ENCODE measurements at regions not wholly inside any gene's neighbourhood (a gene's known extent, or its start where the extent isn't known, plus 50 kb on each side); places are given as distances from the start of the nearest gene placed in this dataset.

DNA sequence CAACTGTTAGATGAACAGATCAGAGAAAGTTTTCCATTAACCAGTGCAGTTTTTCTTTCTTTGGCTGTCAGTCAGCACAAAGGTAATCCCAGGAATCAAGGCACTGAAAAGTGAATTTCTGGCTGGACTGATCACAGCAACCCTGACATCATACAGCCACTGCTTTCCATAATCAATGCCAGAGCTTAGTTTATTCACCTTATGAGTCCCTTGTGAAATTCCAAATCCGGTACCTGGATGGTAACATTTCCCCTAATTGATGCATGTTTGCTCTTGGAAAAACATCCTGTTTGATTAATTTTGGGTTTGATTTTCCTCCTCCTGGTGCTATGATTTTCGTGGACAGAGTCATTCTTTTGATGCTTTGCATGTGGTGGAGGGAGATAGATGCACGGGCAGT lies 319.8 kb downstream of the INSC start:
- H3K27me3 ChIP-seq (ENCODE audit: control insufficient read depth in 2 of 2, insufficient read depth in 2 of 2, low read length in 2 of 2) = no peaks in the 10 kb centered on the region
- H3K9me3 ChIP-seq (ENCODE audit: control insufficient read depth in 2 of 2, low read length in 2 of 2) = no peaks in the 10 kb centered on the region
- H3K9ac ChIP-seq (ENCODE audit: low read depth in 1 of 2, low read length in 2 of 2) = no peak overlapping the region
- H3K27ac ChIP-seq (ENCODE audit: low read depth in 2 of 2, low read length in 2 of 2) = no peak overlapping the region
- H3K36me3 ChIP-seq (ENCODE audit: control insufficient read depth in 2 of 2, insufficient read depth in 2 of 2, low read length in 2 of 2) = no peaks in the 10 kb centered on the region
- H3K4me3 ChIP-seq (ENCODE audit: low read length in 2 of 2) = no peak overlapping the region
- no peaks in the 10 kb centered on the region for H3K4me1 ChIP-seq (ENCODE audit: control insufficient read depth in 2 of 2, insufficient read depth in 2 of 2, low read length in 2 of 2)

- Histone ChIP-seq H3K9me3 (ENCODE audit: control insufficient read depth in 2 of 2, low read length in 2 of 2) (no peaks in the 10 kb centered on the region), H3K4me1 (ENCODE audit: control insufficient read depth in 2 of 2, insufficient read depth in 2 of 2, low read length in 2 of 2) (no peaks in the 10 kb centered on the region), H3K36me3 (ENCODE audit: control insufficient read depth in 2 of 2, insufficient read depth in 2 of 2, low read length in 2 of 2) (no peaks in the 10 kb centered on the region), H3K4me3 (ENCODE audit: low read length in 2 of 2) (no peak overlapping the region), H3K27ac (ENCODE audit: low read depth in 2 of 2, low read length in 2 of 2) (no peak overlapping the region), H3K27me3 (ENCODE audit: control insufficient read depth in 2 of 2, insufficient read depth in 2 of 2, low read length in 2 of 2) (peaks cover 0 to 4% of the 10 kb centered on the region in 2 donors), H3K9ac (ENCODE audit: low read depth in 1 of 2, low read length in 2 of 2) (no peak overlapping the region)
These were observed 331.6 kb downstream of the INSC start for GRCh38 chr11:15446315-15446714.

GRCh38 chr11:15446929-15447328 lies 332.2 kb downstream of the INSC start:
- H3K27me3 ChIP-seq (ENCODE audit: control insufficient read depth in 2 of 2, insufficient read depth in 2 of 2, low read length in 2 of 2) = peaks cover 0 to 4% of the 10 kb centered on the region in 2 donors
- no peak overlapping the region for H3K27ac ChIP-seq (ENCODE audit: low read depth in 2 of 2, low read length in 2 of 2)
- H3K9ac ChIP-seq (ENCODE audit: low read depth in 1 of 2, low read length in 2 of 2) = no peak overlapping the region
- no peaks in the 10 kb centered on the region for H3K36me3 ChIP-seq (ENCODE audit: control insufficient read depth in 2 of 2, insufficient read depth in 2 of 2, low read length in 2 of 2)
- no peak overlapping the region for H3K4me3 ChIP-seq (ENCODE audit: low read length in 2 of 2)
- H3K4me1 ChIP-seq (ENCODE audit: control insufficient read depth in 2 of 2, insufficient read depth in 2 of 2, low read length in 2 of 2) = no peaks in the 10 kb centered on the region
- H3K9me3 ChIP-seq (ENCODE audit: control insufficient read depth in 2 of 2, low read length in 2 of 2) = no peaks in the 10 kb centered on the region

DNA sequence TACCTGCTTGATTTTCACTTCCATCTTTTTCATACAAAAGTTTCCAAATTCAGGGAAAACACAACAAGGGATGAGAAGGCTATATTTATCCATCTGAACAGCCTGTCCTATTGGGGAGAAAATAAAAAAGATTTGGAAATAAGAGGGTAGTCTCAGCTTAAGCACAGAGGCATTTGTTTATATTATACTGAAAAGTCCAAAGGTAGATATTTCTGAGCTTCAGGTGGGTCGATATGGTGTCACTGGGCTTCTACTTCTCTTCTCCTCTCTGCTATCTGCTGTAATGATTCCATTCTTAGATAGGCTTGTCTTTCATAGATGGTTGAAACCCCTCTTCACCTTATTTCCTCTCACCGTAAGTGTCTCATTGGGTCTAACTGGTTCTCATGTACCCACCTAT lies 337.0 kb downstream of the INSC start:
- Histone ChIP-seq H3K9me3 (ENCODE audit: control insufficient read depth in 2 of 2, low read length in 2 of 2) (no peaks in the 10 kb centered on the region), H3K4me3 (ENCODE audit: low read length in 2 of 2) (no peak overlapping the region), H3K27ac (ENCODE audit: low read depth in 2 of 2, low read length in 2 of 2) (no peak overlapping the region), H3K27me3 (ENCODE audit: control insufficient read depth in 2 of 2, insufficient read depth in 2 of 2, low read length in 2 of 2) (no peaks in the 10 kb centered on the region), H3K9ac (ENCODE audit: low read depth in 1 of 2, low read length in 2 of 2) (no peak overlapping the region), H3K36me3 (ENCODE audit: control insufficient read depth in 2 of 2, insufficient read depth in 2 of 2, low read length in 2 of 2) (no peaks in the 10 kb centered on the region), H3K4me1 (ENCODE audit: control insufficient read depth in 2 of 2, insufficient read depth in 2 of 2, low read length in 2 of 2) (no peaks in the 10 kb centered on the region)

GRCh38 chr11:15453211-15453765 lies 338.6 kb downstream of the INSC start:
- Histone ChIP-seq H3K27me3 (ENCODE audit: control insufficient read depth in 2 of 2, insufficient read depth in 2 of 2, low read length in 2 of 2) (no peaks in the 10 kb centered on the region), H3K4me3 (ENCODE audit: low read length in 2 of 2) (no peak overlapping the region), H3K9ac (ENCODE audit: low read depth in 1 of 2, low read length in 2 of 2) (no peak overlapping the region), H3K9me3 (ENCODE audit: control insufficient read depth in 2 of 2, low read length in 2 of 2) (no peaks in the 10 kb centered on the region), H3K36me3 (ENCODE audit: control insufficient read depth in 2 of 2, insufficient read depth in 2 of 2, low read length in 2 of 2) (no peaks in the 10 kb centered on the region), H3K4me1 (ENCODE audit: control insufficient read depth in 2 of 2, insufficient read depth in 2 of 2, low read length in 2 of 2) (no peaks in the 10 kb centered on the region), H3K27ac (ENCODE audit: low read depth in 2 of 2, low read length in 2 of 2) (no peak overlapping the region)

GRCh38 chr11:15468466-15468865 lies 353.7 kb downstream of the INSC start:
- Histone ChIP-seq H3K36me3 (ENCODE audit: control insufficient read depth in 2 of 2, insufficient read depth in 2 of 2, low read length in 2 of 2) (no peaks in the 10 kb centered on the region), H3K27ac (ENCODE audit: low read depth in 2 of 2, low read length in 2 of 2) (no peak overlapping the region), H3K4me3 (ENCODE audit: low read length in 2 of 2) (no peak overlapping the region), H3K9me3 (ENCODE audit: control insufficient read depth in 2 of 2, low read length in 2 of 2) (no peaks in the 10 kb centered on the region), H3K4me1 (ENCODE audit: control insufficient read depth in 2 of 2, insufficient read depth in 2 of 2, low read length in 2 of 2) (peaks cover 4 to 5% of the 10 kb centered on the region in 2 donors), H3K9ac (ENCODE audit: low read depth in 1 of 2, low read length in 2 of 2) (no peak overlapping the region), H3K27me3 (ENCODE audit: control insufficient read depth in 2 of 2, insufficient read depth in 2 of 2, low read length in 2 of 2) (no peaks in the 10 kb centered on the region)

DNA sequence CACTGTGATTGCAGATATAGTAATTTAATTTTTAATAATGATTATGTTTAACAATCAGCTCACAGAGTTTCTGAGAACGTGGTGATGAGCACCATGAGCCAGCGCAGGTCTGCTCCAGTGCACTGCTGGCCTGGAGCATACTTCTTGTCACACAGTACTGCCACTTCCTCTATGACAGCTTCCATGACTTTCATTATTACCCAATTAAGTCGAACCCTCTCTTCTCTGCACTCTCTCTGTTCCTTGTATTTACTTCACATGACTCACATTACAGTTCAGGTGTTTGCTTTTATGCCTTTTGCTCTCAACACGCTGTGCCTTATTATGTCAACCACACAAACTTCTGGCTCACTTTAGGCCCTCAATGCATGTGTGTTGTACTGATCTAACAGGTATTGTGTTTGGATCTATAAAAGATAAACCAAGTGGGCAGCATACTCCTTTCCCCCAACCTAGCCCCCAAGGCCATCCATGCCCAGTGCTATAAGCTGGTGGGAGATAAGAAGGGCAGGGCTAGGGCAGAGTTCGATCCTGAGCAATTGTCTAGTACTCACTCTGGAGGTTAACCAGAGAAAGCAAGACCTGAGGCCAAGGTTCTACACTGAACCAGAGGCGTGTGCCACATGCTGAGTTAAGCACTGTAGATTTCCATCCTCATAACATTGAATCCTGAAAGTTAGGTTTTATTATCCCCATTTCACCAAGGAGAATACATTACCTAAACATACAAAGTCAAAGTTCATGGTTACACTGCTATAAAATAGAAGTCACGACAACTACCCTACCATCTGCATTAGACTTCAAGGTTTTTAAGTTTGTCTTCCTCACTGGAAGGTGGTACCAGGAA lies 356.5 kb downstream of the INSC start:
- H3K4me1 ChIP-seq (ENCODE audit: control insufficient read depth in 2 of 2, insufficient read depth in 2 of 2, low read length in 2 of 2) = peaks cover 4 to 5% of the 10 kb centered on the region in 2 donors
- no peak overlapping the region for H3K9ac ChIP-seq (ENCODE audit: low read depth in 1 of 2, low read length in 2 of 2)
- H3K36me3 ChIP-seq (ENCODE audit: control insufficient read depth in 2 of 2, insufficient read depth in 2 of 2, low read length in 2 of 2) = no peaks in the 10 kb centered on the region
- no peak overlapping the region for H3K4me3 ChIP-seq (ENCODE audit: low read length in 2 of 2)
- H3K9me3 ChIP-seq (ENCODE audit: control insufficient read depth in 2 of 2, low read length in 2 of 2) = no peaks in the 10 kb centered on the region
- H3K27ac ChIP-seq (ENCODE audit: low read depth in 2 of 2, low read length in 2 of 2) = peak overlapping the region; percentile 66 to 73
- H3K27me3 ChIP-seq (ENCODE audit: control insufficient read depth in 2 of 2, insufficient read depth in 2 of 2, low read length in 2 of 2) = no peaks in the 10 kb centered on the region

DNA sequence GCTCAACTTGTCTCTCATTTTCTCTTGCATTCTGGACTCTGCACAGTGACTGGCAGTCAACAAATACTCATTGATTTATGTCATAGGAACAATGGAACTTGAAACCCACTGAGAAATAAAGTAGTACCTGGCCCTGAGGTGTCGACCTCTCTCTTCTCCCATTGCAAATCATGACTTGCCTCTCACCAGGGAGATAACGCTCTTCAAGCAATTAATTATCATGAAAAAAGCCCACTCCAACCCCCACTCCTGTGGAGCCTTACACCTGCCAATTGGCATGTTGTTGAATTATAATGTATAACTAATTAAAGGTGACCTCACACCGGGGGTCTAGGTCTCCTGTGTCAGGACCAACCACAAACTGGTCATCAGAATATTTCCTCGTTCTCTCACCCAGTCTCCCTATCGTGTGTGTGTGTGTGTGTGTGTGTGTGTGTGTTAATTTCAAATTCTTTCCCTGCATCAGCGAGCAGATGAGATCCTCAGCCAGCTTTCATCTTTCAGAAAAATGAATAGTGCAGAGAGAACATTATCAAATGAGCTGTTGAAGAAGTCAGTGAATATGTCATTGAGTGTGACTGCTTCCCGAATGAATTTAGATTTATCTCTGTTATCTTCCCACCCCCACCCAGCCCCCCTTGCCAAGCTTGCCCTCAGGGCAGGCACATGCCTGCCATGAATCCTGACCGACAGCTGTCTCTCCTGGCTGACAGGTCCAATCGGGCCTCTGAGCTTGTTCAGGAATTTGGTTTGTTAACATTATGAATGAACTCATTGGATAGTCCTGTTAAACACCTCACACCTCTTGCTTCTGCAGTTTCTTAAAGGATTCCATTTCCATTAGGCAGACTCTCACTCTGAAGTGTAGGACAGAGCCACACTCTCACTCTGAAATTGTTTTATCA lies 357.4 kb downstream of the INSC start:
- no peaks in the 10 kb centered on the region for H3K27me3 ChIP-seq (ENCODE audit: control insufficient read depth in 2 of 2, insufficient read depth in 2 of 2, low read length in 2 of 2)
- H3K9me3 ChIP-seq (ENCODE audit: control insufficient read depth in 2 of 2, low read length in 2 of 2) = no peaks in the 10 kb centered on the region
- no peaks in the 10 kb centered on the region for H3K36me3 ChIP-seq (ENCODE audit: control insufficient read depth in 2 of 2, insufficient read depth in 2 of 2, low read length in 2 of 2)
- H3K9ac ChIP-seq (ENCODE audit: low read depth in 1 of 2, low read length in 2 of 2) = no peak overlapping the region
- peak overlapping the region; percentile 61 to 73 for H3K27ac ChIP-seq (ENCODE audit: low read depth in 2 of 2, low read length in 2 of 2)
- H3K4me3 ChIP-seq (ENCODE audit: low read length in 2 of 2) = no peak overlapping the region
- peaks cover 4 to 5% of the 10 kb centered on the region in 2 donors for H3K4me1 ChIP-seq (ENCODE audit: control insufficient read depth in 2 of 2, insufficient read depth in 2 of 2, low read length in 2 of 2)

GRCh38 chr11:15473954-15474837 lies 359.5 kb downstream of the INSC start:
- Histone ChIP-seq H3K27me3 (ENCODE audit: control insufficient read depth in 2 of 2, insufficient read depth in 2 of 2, low read length in 2 of 2) (no peaks in the 10 kb centered on the region), H3K4me3 (ENCODE audit: low read length in 2 of 2) (no peak overlapping the region), H3K27ac (ENCODE audit: low read depth in 2 of 2, low read length in 2 of 2) (no peak overlapping the region), H3K9me3 (ENCODE audit: control insufficient read depth in 2 of 2, low read length in 2 of 2) (no peaks in the 10 kb centered on the region), H3K9ac (ENCODE audit: low read depth in 1 of 2, low read length in 2 of 2) (no peak overlapping the region), H3K4me1 (ENCODE audit: control insufficient read depth in 2 of 2, insufficient read depth in 2 of 2, low read length in 2 of 2) (peaks cover 4 to 5% of the 10 kb centered on the region in 2 donors), H3K36me3 (ENCODE audit: control insufficient read depth in 2 of 2, insufficient read depth in 2 of 2, low read length in 2 of 2) (no peaks in the 10 kb centered on the region)
